Left colon (tissue), 2 donors: ENCODE measurements at regions not wholly inside any gene's neighbourhood (a gene's known extent, or its start where the extent isn't known, plus 50 kb on each side); places are given as distances from the start of the nearest gene placed in this dataset.
A peak's percentile ranks its signal among the peaks of the same experiment; 100 is the strongest.
"Not testable (repeated sequence)": the region's sequence is repeated elsewhere in the genome, so short reads cannot be mapped to it uniquely, and the experiment has no call there.

Experiments used
- ATAC-seq: fragments of 200-7000 bp; cut with Tn5 transposase; one replicate; pipeline ENCODE4 v1.9.1; 2020; ENCODE audit warnings: mild to moderate bottlenecking, moderate library complexity
- DNase-seq, 2 donors: peaks; one replicate each; pipeline ENCODE4 v3.0.0-alpha.2; 2020
- intact Hi-C, 2 donors: fragments of 100-400 bp; cut with DNase I in 1 of 2; cut with micrococcal nuclease in 1 of 2; formaldehyde crosslinking; loops; one replicate each; pipeline versions ENCODE4 v1.11.2 to v1.14.0; 2022; cut with DNase I, micrococcal nuclease
- donor health status: DM: no; HTN: no; CAD: no.
- donor health status: DM: yes; HTN: yes; CAD: no.

GRCh38 chr3:27633224-27633545 lies 88.9 kb downstream of the EOMES start:
- DNase-seq: peak in 1 of 2 donors; percentile 43
- peak; percentile 81 for ATAC-seq
- intact Hi-C loops: no loop called here

GRCh38 chr3:27632431-27633223 lies 89.5 kb downstream of the EOMES start:
- intact Hi-C loops: no loop called here
- peak; percentile 85 for ATAC-seq

GRCh38 chr3:27630885-27631284 lies 91.2 kb downstream of the EOMES start:
- intact Hi-C loops: no loop called here
- DNase-seq (no peak), ATAC-seq (no peak)

More at GRCh38 chr3:27632431-27633223, 89.5 kb downstream of the EOMES start:
- peak; percentile 40 to 50 for DNase-seq

GRCh38 chr3:27629366-27629765 lies 92.8 kb downstream of the EOMES start:
- intact Hi-C loops: no loop called here
- DNase-seq: no peak

GRCh38 chr3:27628026-27628750 lies 93.9 kb downstream of the EOMES start:
- DNase-seq (no peak), ATAC-seq (no peak)
- intact Hi-C loops: no loop called here

More at GRCh38 chr3:27629366-27629765, 92.8 kb downstream of the EOMES start:
- ATAC-seq: no peak

- ATAC-seq (no peak), DNase-seq (no peak)
- intact Hi-C loops: no loop called here
These were observed 95.5 kb downstream of the EOMES start for GRCh38 chr3:27626596-27627118.

- DNase-seq (no peak), ATAC-seq (no peak)
- intact Hi-C loops: no loop called here
These were observed 96.3 kb downstream of the EOMES start for GRCh38 chr3:27625864-27626263.

- intact Hi-C loops: no loop called here
- ATAC-seq (peak; percentile 76), DNase-seq (no peak)
These were observed 98.9 kb downstream of the EOMES start for GRCh38 chr3:27623085-27623753.

GRCh38 chr3:27617552-27617951 lies 104.6 kb downstream of the EOMES start:
- no peak for DNase-seq
- intact Hi-C loops: no loop called here
- no peak for ATAC-seq

GRCh38 chr3:27616031-27616430 lies 106.1 kb downstream of the EOMES start:
- no peak for DNase-seq
- intact Hi-C loops: no loop called here
- no peak for ATAC-seq

- intact Hi-C loops: no loop called here
- no peak for ATAC-seq
These were observed 106.6 kb downstream of the EOMES start for GRCh38 chr3:27615555-27615954.

GRCh38 chr3:27614592-27614991 lies 107.5 kb downstream of the EOMES start:
- ATAC-seq: no peak
- intact Hi-C loops: no loop called here
- no peak for DNase-seq

More at GRCh38 chr3:27615555-27615954, 106.6 kb downstream of the EOMES start:
- DNase-seq: no peak

- ATAC-seq (no peak), DNase-seq (no peak)
- intact Hi-C loops: no loop called here
These were observed 108.2 kb downstream of the EOMES start for GRCh38 chr3:27613846-27614500.

- intact Hi-C loops: no loop called here
- no peak for ATAC-seq
- DNase-seq: no peak
These were observed 111.2 kb downstream of the EOMES start for GRCh38 chr3:27610800-27611525.

- no peak for DNase-seq
- intact Hi-C loops: no loop called here
- ATAC-seq: peak; percentile 35
These were observed 114.8 kb downstream of the EOMES start for GRCh38 chr3:27607370-27607769.

- no peak for DNase-seq
- intact Hi-C loops: no loop called here
- ATAC-seq: no peak
These were observed 115.6 kb downstream of the EOMES start for GRCh38 chr3:27606537-27606936.

GRCh38 chr3:27601311-27601710 lies 117.1 kb upstream of the SLC4A7 start:
- intact Hi-C loops, DNase-seq, ATAC-seq: not testable (repeated sequence)

- ATAC-seq, DNase-seq, intact Hi-C loops: not testable (repeated sequence)
These were observed 115.6 kb upstream of the SLC4A7 start for GRCh38 chr3:27599741-27600140.
